ENCODE measurements at regions not wholly inside any gene's neighbourhood (a gene's known extent, or its start where the extent isn't known, plus 50 kb on each side); places are given as distances from the start of the nearest gene placed in this dataset.

- TF ChIP-seq, protein P1, sequence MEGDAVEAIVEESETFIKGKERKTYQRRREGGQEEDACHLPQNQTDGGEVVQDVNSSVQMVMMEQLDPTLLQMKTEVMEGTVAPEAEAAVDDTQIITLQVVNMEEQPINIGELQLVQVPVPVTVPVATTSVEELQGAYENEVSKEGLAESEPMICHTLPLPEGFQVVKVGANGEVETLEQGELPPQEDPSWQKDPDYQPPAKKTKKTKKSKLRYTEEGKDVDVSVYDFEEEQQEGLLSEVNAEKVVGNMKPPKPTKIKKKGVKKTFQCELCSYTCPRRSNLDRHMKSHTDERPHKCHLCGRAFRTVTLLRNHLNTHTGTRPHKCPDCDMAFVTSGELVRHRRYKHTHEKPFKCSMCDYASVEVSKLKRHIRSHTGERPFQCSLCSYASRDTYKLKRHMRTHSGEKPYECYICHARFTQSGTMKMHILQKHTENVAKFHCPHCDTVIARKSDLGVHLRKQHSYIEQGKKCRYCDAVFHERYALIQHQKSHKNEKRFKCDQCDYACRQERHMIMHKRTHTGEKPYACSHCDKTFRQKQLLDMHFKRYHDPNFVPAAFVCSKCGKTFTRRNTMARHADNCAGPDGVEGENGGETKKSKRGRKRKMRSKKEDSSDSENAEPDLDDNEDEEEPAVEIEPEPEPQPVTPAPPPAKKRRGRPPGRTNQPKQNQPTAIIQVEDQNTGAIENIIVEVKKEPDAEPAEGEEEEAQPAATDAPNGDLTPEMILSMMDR (IDR thresholded peaks at IDR 0.05) = no peak
- no peak for TF ChIP-seq POLR2A (IDR thresholded peaks at IDR 0.05)
Observed at GRCh38 chr1:168963601-168964000, 142.9 kb upstream of the ATP1B1 start.
